ENCODE measurements at regions not wholly inside any gene's neighbourhood (a gene's known extent, or its start where the extent isn't known, plus 50 kb on each side); places are given as distances from the start of the nearest gene placed in this dataset.

GRCh38 chr6:137701942-137702341, 165.1 kb upstream of the TNFAIP3 start:
- Histone ChIP-seq H2AK5ac (ENCODE audit: insufficient read length, low read length) (no peak overlapping the region), H3K56ac (ENCODE audit: insufficient read length, low read depth, low read length) (no peak overlapping the region), H3K14ac (ENCODE audit: insufficient read depth, low read length) (no peak overlapping the region), H3K9me3 (ENCODE audit: control insufficient read depth, low read depth, low read length) (no peaks in the 10 kb centered on the region), H2BK5ac (ENCODE audit: insufficient read length, low read length) (no peak overlapping the region), H3K79me2 (ENCODE audit: insufficient read depth, low read length) (no peaks in the 10 kb centered on the region), H4K20me1 (ENCODE audit: control insufficient read depth, insufficient read depth, insufficient read length) (no peaks in the 10 kb centered on the region), H3K27me3 (ENCODE audit: insufficient read depth, low read length) (no peaks in the 10 kb centered on the region), H3K27ac (ENCODE audit: insufficient read length, low read depth, low read length) (no peak overlapping the region), H3K9ac (ENCODE audit: extremely low read depth, insufficient read length, low read length) (no peak overlapping the region), H3K4me1 (ENCODE audit: insufficient read depth, low read length) (no peaks in the 10 kb centered on the region), H3T11ph (ENCODE audit: low read length) (no peak overlapping the region), H3K4ac (ENCODE audit: low read depth, low read length) (no peak overlapping the region), H3K18ac (ENCODE audit: insufficient read length, low read depth, low read length) (no peak overlapping the region), H2BK20ac (ENCODE audit: low read depth, low read length, poor library complexity, severe bottlenecking) (no peak overlapping the region), H3K23ac (ENCODE audit: insufficient read length, low read depth, low read length) (no peak overlapping the region), H2AFZ (ENCODE audit: low read length) (no peak overlapping the region), H3K23me2 (ENCODE audit: insufficient read length, low read depth, low read length, poor library complexity, severe bottlenecking) (no peaks in the 10 kb centered on the region), H2BK120ac (ENCODE audit: low read depth, low read length, poor library complexity, severe bottlenecking) (no peak overlapping the region), H4K91ac (ENCODE audit: insufficient read length, low read depth, low read length) (no peak overlapping the region), H2BK15ac (ENCODE audit: low read depth, low read length) (no peak overlapping the region), H4K8ac (replicated peaks; ENCODE audit: insufficient read length, low read depth, low read length) (no peak overlapping the region), H3K79me1 (ENCODE audit: insufficient read depth, low read depth, low read length, poor library complexity, severe bottlenecking) (no peaks in the 10 kb centered on the region), H4K5ac (ENCODE audit: insufficient read length, low read depth, low read length) (no peak overlapping the region), H2BK12ac (ENCODE audit: insufficient read length, low read depth, low read length) (no peak overlapping the region), H3K4me2 (ENCODE audit: insufficient read depth, insufficient read length, low read length) (no peak overlapping the region)
- no CpG with 5 or more reads among the region's 2 CpGs for WGBS (ENCODE audit: extremely low coverage, insufficient read length, low lambda C conversion rate)
- H3K4me3 Mint-ChIP-seq = no peak overlapping the region
- no peak for TF ChIP-seq CTCF (conservative IDR thresholded peaks at IDR 0.05)
- no peak for DNase-seq
- no peaks in the 10 kb centered on the region for H3K9me3 Mint-ChIP-seq
- peaks cover 5 to 8% of the 10 kb centered on the region in 2 experiments for H3K4me1 Mint-ChIP-seq
- H3K27ac Mint-ChIP-seq = no peak overlapping the region
- no peaks in the 10 kb centered on the region for H3K36me3 Mint-ChIP-seq (ENCODE audit: insufficient read depth in 1 of 3, low read depth in 3 of 3)
- peaks cover 5% of the 10 kb centered on the region; the same call in 1 of the 2 replicates for H3K27me3 Mint-ChIP-seq (ENCODE audit: low read depth)

All from H9 (cell line).